GM18502 (cell line): ENCODE measurements at regions not wholly inside any gene's neighbourhood (a gene's known extent, or its start where the extent isn't known, plus 50 kb on each side); places are given as distances from the start of the nearest gene placed in this dataset.
"Not testable (repeated sequence)": the region's sequence is repeated elsewhere in the genome, so short reads cannot be mapped to it uniquely, and the experiment has no call there.

Experiments
- ATAC-seq: cut with Tn5 transposase; IDR thresholded peaks from one replicate; pipeline ENCODE4 v1.9.1; 2021; ENCODE audit warnings: mild to moderate bottlenecking; ENCODE audit not compliant: unreplicated experiment, poor library complexity

GRCh38 chr20:23143986-23144690, 58.0 kb upstream of the CD93 start:
- no peak for ATAC-seq

- peak; percentile 33 for ATAC-seq
These were observed 57.0 kb upstream of the CD93 start for GRCh38 chr20:23143098-23143497.

- ATAC-seq: peak; percentile 74
These were observed 56.3 kb upstream of the CD93 start for GRCh38 chr20:23142162-23143050.

GRCh38 chr20:23141450-23142161, 55.5 kb upstream of the CD93 start:
- no peak for ATAC-seq

GRCh38 chr20:23140991-23141390, 54.9 kb upstream of the CD93 start:
- no peak for ATAC-seq

- not testable (repeated sequence) for ATAC-seq
These were observed 53.9 kb upstream of the CD93 start for GRCh38 chr20:23139984-23140383.

GRCh38 chr20:23139524-23139923, 53.4 kb upstream of the CD93 start:
- ATAC-seq: no peak

- no peak for ATAC-seq
These were observed 52.6 kb upstream of the CD93 start for GRCh38 chr20:23138682-23139081.

GRCh38 chr20:23138226-23138625, 52.1 kb upstream of the CD93 start:
- ATAC-seq: no peak

GRCh38 chr20:23136893-23137745, 51.0 kb upstream of the CD93 start:
- ATAC-seq: no peak

- ATAC-seq: no peak
These were observed 49.6 kb upstream of the CD93 start for GRCh38 chr20:23135449-23136420.
